HCT116 (cell line): ENCODE measurements at regions not wholly inside any gene's neighbourhood (a gene's known extent, or its start where the extent isn't known, plus 50 kb on each side); places are given as distances from the start of the nearest gene placed in this dataset.

Experiments
- ATAC-seq: fragments of 200-7000 bp; cut with Tn5 transposase; 2 replicates; pipeline ENCODE4 v1.9.1; 2020; ENCODE audit warnings: mild to moderate bottlenecking, moderate library complexity
- BruUV-seq: library from RNA; stranded (reverse); fragments of 400-500 nt; replicated peaks from 2 replicates; lab custom pipeline; 2021; lab: Mats Ljungman, UMichigan
- CTCF ChIA-PET: fragments of 300-600 bp; sonication (Branson Sonifier 250); formaldehyde crosslinking; loops from one replicate; lab custom pipeline; 2021; ENCODE audit warnings: antibody characterized with exemption; lab: Charles Lee
- POLR2A ChIA-PET: fragments of 300-600, 350-600 bp; sonication (Branson Sonifier 250); formaldehyde crosslinking; loops from one replicate; lab custom pipeline; 2021; ENCODE audit warnings: antibody characterized with exemption; lab: Charles Lee
- RAD21 ChIA-PET, 2 experiments: fragments of 300-600 bp; sonication (Branson Sonifier 250); formaldehyde crosslinking; loops; one replicate each; lab custom pipeline; 2023; ENCODE audit warnings: low total read pairs in 2 of 2; ENCODE audit not compliant: uncharacterized antibody in 2 of 2, unreplicated experiment in 2 of 2, low non-redundant PET in 1 of 2; lab: Charles Lee
- DNase-seq: peaks from one replicate; pipeline ENCODE4 v3.0.0-alpha.2; 2010; ENCODE audit warnings: low read depth, low spot score
- H2AFZ ChIP-seq: fragments of 200-600 bp; shearing (Covaris generic), sonication (generic); 2 replicates; pipeline ENCODE4 v1.6.1; 2017; ENCODE audit warnings: low read depth, mixed run types, mixed read lengths, antibody characterized with exemption, low read length; ENCODE audit not compliant: poor library complexity, severe bottlenecking
- H3K27ac ChIP-seq: 2 replicates; pipeline ENCODE4 v1.5.1; 2012; ENCODE audit warnings: low read depth, low read length
- H3K27me3 ChIP-seq: fragments of 200-600 bp; sonication (generic); 2 replicates; pipeline ENCODE4 v1.6.1; 2016; ENCODE audit warnings: mixed run types, low read length, mixed read lengths; ENCODE audit not compliant: insufficient read depth
- H3K36me3 ChIP-seq, 2 experiments: fragments of 200-500 bp in 1 of 2; fragments of 200-600 bp in 1 of 2; sonication (Bioruptor generic) in 1 of 2; sonication (generic) in 1 of 2; 2 replicates each; pipeline versions ENCODE4 v1.5.1 to v1.6.1; 2014 to 2016; ENCODE audit warnings: low read length in 2 of 2, inconsistent platforms in 1 of 2, mixed read lengths in 1 of 2, mixed run types in 1 of 2; ENCODE audit not compliant: insufficient read depth in 2 of 2, control insufficient read depth in 1 of 2
- H3K4me1 ChIP-seq, 2 experiments: fragments of 200-600 bp in 1 of 2; sonication (generic) in 1 of 2; 2 replicates each; pipeline versions ENCODE4 v1.5.1 to v1.6.1; 2012 to 2017; ENCODE audit warnings: low read length in 2 of 2, inconsistent platforms in 1 of 2, mild to moderate bottlenecking in 1 of 2, mixed read lengths in 1 of 2, mixed run types in 1 of 2, moderate library complexity in 1 of 2; ENCODE audit not compliant: insufficient read depth in 2 of 2, control insufficient read depth in 1 of 2
- H3K4me2 ChIP-seq: fragments of 200-600 bp; sonication (generic); 2 replicates; pipeline ENCODE4 v1.6.1; 2017; ENCODE audit warnings: mixed run types, low read length, mixed read lengths
- H3K4me3 ChIP-seq, 2 experiments: fragments of 200-600 bp in 1 of 2; sonication (generic) in 1 of 2; replicated peaks in 1 of 2; 2 replicates each; pipeline ENCODE4 v1.5.1; 2011 to 2016; ENCODE audit warnings: low read length in 2 of 2, control low read depth in 1 of 2, low read depth in 1 of 2, mild to moderate bottlenecking in 1 of 2, mixed read lengths in 1 of 2, mixed run types in 1 of 2
- H3K79me2 ChIP-seq: fragments of 200-600 bp; sonication (generic); 2 replicates; pipeline ENCODE4 v1.6.1; 2017; ENCODE audit warnings: mild to moderate bottlenecking, mixed run types, low read length, moderate library complexity, mixed read lengths; ENCODE audit not compliant: insufficient read depth
- H3K9ac ChIP-seq: fragments of 200-600 bp; sonication (generic); 2 replicates; pipeline ENCODE4 v1.6.1; 2016; ENCODE audit warnings: low read length, mixed read lengths
- H3K9me2 ChIP-seq: fragments of 200-600 bp; sonication (generic), shearing (Covaris generic); 2 replicates; pipeline ENCODE4 v1.6.1; 2017; ENCODE audit warnings: mixed run types, mild to moderate bottlenecking, moderate library complexity; ENCODE audit not compliant: insufficient read depth
- H3K9me3 ChIP-seq, 2 experiments: fragments of 200-500 bp in 1 of 2; fragments of 200-600 bp in 1 of 2; sonication (Bioruptor generic) in 1 of 2; sonication (generic) in 1 of 2; 2 replicates each; pipeline ENCODE4 v1.6.1; 2014 to 2017; ENCODE audit warnings: low read length in 2 of 2, mixed read lengths in 2 of 2, inconsistent platforms in 1 of 2, low read depth in 1 of 2, mild to moderate bottlenecking in 1 of 2, mixed run types in 1 of 2, moderate library complexity in 1 of 2; ENCODE audit not compliant: control insufficient read depth in 1 of 2, insufficient read depth in 1 of 2
- H4K20me1 ChIP-seq: fragments of 200-600 bp; sonication (generic), shearing (Covaris generic); 2 replicates; pipeline ENCODE4 v1.6.1; 2017; ENCODE audit warnings: mixed run types, mild to moderate bottlenecking, moderate library complexity; ENCODE audit not compliant: insufficient read depth
- ATF3 ChIP-seq: IDR thresholded peaks from 2 replicates; pipeline ENCODE4 v1.6.1; 2012
- CEBPB ChIP-seq: IDR thresholded peaks from 2 replicates; pipeline ENCODE4 v1.6.1; 2012; ENCODE audit warnings: low read depth
- EGR1 ChIP-seq: IDR thresholded peaks from 2 replicates; pipeline ENCODE4 v1.6.1; 2012; ENCODE audit warnings: low read depth
- ELF1 ChIP-seq: IDR thresholded peaks from 2 replicates; pipeline ENCODE4 v1.6.1; 2012; ENCODE audit warnings: low read depth, borderline replicate concordance
- EZH2 ChIP-seq: fragments of 200-600 bp; sonication (generic); IDR thresholded peaks from 2 replicates; pipeline ENCODE4 v1.6.1; 2017; ENCODE audit warnings: antibody characterized with exemption, mixed run types
- EZH2phosphoT487 ChIP-seq: fragments of 200-600 bp; IDR thresholded peaks from 2 replicates; pipeline ENCODE4 v1.6.1; 2018; ENCODE audit warnings: antibody characterized with exemption, borderline replicate concordance
- FOSL1 ChIP-seq: IDR thresholded peaks from 2 replicates; pipeline ENCODE4 v1.6.1; 2012; ENCODE audit warnings: low read depth
- JUND ChIP-seq: IDR thresholded peaks from 2 replicates; pipeline ENCODE4 v1.6.1; 2012
- MAX ChIP-seq: IDR thresholded peaks from 2 replicates; pipeline ENCODE4 v1.6.1; 2012
- RAD21 ChIP-seq: IDR thresholded peaks from 2 replicates; pipeline ENCODE4 v1.6.1; 2012; ENCODE audit warnings: low read depth, mild to moderate bottlenecking
- REST ChIP-seq: IDR thresholded peaks from 2 replicates; pipeline ENCODE4 v1.6.1; 2012; ENCODE audit warnings: low read depth
- SIN3A ChIP-seq: IDR thresholded peaks from 2 replicates; pipeline ENCODE4 v1.6.1; 2012; ENCODE audit warnings: low read depth
- SP1 ChIP-seq: IDR thresholded peaks from 2 replicates; pipeline ENCODE4 v1.6.1; 2012; ENCODE audit warnings: low read depth
- SRF ChIP-seq: IDR thresholded peaks from 2 replicates; pipeline ENCODE4 v1.6.1; 2012; ENCODE audit warnings: low read depth
- YY1 ChIP-seq: IDR thresholded peaks from 2 replicates; pipeline ENCODE4 v1.6.1; 2011; ENCODE audit warnings: low read length, low read depth, moderate library complexity, mild to moderate bottlenecking; ENCODE audit not compliant: insufficient replicate concordance; ENCODE audit errors: extremely low read depth
- ZBTB33 ChIP-seq: IDR thresholded peaks from 2 replicates; pipeline ENCODE4 v1.6.1; 2011; ENCODE audit warnings: mild to moderate bottlenecking, low read length, moderate library complexity; ENCODE audit not compliant: insufficient replicate concordance; ENCODE audit errors: extremely low read depth
- ZNF274 ChIP-seq: fragments of 200-500 bp; sonication (Bioruptor generic); IDR thresholded peaks from 2 replicates; pipeline ENCODE4 v1.6.1; 2014; ENCODE audit warnings: mild to moderate bottlenecking, low read depth, low read length, inconsistent platforms
- intact Hi-C: fragments of 100-400 bp; cut with micrococcal nuclease; formaldehyde crosslinking; loops from 2 replicates; pipeline ENCODE4 v1.10.0; 2022

- Histone ChIP-seq H2AFZ (no peak overlapping the region), H3K36me3 (no peaks in the 10 kb centered on the region), H3K9me3 (peaks cover 7 to 19% of the 10 kb centered on the region in 2 experiments; a peak in 3 of 4 replicates), H4K20me1 (no peaks in the 10 kb centered on the region), H3K27me3 (no peaks in the 10 kb centered on the region), H3K9ac (no peak overlapping the region), H3K79me2 (no peaks in the 10 kb centered on the region), H3K4me3 (no peak overlapping the region), H3K4me2 (no peak overlapping the region), H3K27ac (no peak overlapping the region), H3K9me2 (no peaks in the 10 kb centered on the region), H3K4me1 (no peaks in the 10 kb centered on the region)
- TF ChIP-seq SIN3A (no peak), ZBTB33 (no peak), ZNF274 (no peak)
- DNase-seq = no peak
- ChIA-PET CTCF (no interaction called here), POLR2A (no interaction called here), RAD21 (no interaction called here)
- no TSS peak for BruUV-seq
- no peak for ATAC-seq
- intact Hi-C loops = no loop called here
These were observed 64.5 kb downstream of the TUSC1 start for GRCh38 chr9:25613709-25614108.

- H3K27me3 ChIP-seq = no peaks in the 10 kb centered on the region
- no TSS peak for BruUV-seq
- no peak overlapping the region for H3K4me2 ChIP-seq
- no peak overlapping the region for H3K27ac ChIP-seq
- intact Hi-C loops = no loop called here
- peaks cover 3 to 25% of the 10 kb centered on the region in 2 experiments; a peak in 3 of 4 replicates for H3K9me3 ChIP-seq
- H3K9me2 ChIP-seq = no peaks in the 10 kb centered on the region
- H4K20me1 ChIP-seq = no peaks in the 10 kb centered on the region
- ChIA-PET RAD21 (no interaction called here), CTCF (no interaction called here), POLR2A (no interaction called here)
- no peak overlapping the region for H3K4me3 ChIP-seq
- H3K4me1 ChIP-seq = no peaks in the 10 kb centered on the region
- no peak overlapping the region for H2AFZ ChIP-seq
- H3K36me3 ChIP-seq = no peaks in the 10 kb centered on the region
- no peaks in the 10 kb centered on the region for H3K79me2 ChIP-seq
- no peak for DNase-seq
- no peak for ATAC-seq
- no peak overlapping the region for H3K9ac ChIP-seq
- no peak for TF ChIP-seq SP1
- TF ChIP-seq YY1 = no peak
- no peak for TF ChIP-seq REST
- TF ChIP-seq SRF = no peak
- TF ChIP-seq ATF3 = no peak
- no peak for TF ChIP-seq JUND
- no peak for TF ChIP-seq MAX
- TF ChIP-seq CEBPB = no peak
- no peak for TF ChIP-seq FOSL1
- no peak for TF ChIP-seq SIN3A
- no peak for TF ChIP-seq EZH2
- no peak for TF ChIP-seq ELF1
- no peak for TF ChIP-seq ZNF274
- TF ChIP-seq EGR1 = no peak
- no peak for TF ChIP-seq RAD21
- TF ChIP-seq EZH2phosphoT487 = no peak
These were observed 75.1 kb downstream of the TUSC1 start for GRCh38 chr9:25603106-25603505.
